ENCODE measurements at regions not wholly inside any gene's neighbourhood (a gene's known extent, or its start where the extent isn't known, plus 50 kb on each side); places are given as distances from the start of the nearest gene placed in this dataset.

DNA sequence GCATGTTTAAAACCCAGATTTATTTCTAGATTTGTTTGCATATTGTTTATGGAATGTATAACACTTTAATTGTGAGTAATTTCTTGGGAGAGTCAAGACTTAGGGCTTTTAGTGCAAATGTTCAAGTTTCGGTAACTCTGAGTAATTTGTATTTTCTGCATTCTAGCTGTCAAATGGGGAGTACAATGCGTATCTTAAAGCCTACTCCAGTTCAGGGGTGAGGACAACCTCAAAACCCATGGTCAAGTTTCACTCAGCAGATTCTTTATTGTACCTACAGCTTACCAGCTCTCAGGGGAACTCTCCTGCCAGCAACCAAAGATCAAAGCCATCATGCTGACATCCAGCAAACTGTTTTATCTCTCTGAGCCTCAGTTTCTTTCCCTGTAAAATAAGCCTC is 458.6 kb upstream of the JARID2 start:
- TF ChIP-seq, protein P1, sequence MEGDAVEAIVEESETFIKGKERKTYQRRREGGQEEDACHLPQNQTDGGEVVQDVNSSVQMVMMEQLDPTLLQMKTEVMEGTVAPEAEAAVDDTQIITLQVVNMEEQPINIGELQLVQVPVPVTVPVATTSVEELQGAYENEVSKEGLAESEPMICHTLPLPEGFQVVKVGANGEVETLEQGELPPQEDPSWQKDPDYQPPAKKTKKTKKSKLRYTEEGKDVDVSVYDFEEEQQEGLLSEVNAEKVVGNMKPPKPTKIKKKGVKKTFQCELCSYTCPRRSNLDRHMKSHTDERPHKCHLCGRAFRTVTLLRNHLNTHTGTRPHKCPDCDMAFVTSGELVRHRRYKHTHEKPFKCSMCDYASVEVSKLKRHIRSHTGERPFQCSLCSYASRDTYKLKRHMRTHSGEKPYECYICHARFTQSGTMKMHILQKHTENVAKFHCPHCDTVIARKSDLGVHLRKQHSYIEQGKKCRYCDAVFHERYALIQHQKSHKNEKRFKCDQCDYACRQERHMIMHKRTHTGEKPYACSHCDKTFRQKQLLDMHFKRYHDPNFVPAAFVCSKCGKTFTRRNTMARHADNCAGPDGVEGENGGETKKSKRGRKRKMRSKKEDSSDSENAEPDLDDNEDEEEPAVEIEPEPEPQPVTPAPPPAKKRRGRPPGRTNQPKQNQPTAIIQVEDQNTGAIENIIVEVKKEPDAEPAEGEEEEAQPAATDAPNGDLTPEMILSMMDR (conservative IDR thresholded peaks at IDR 0.05; ENCODE audit: low read depth in 2 of 2), result no peak
- TF ChIP-seq CREB1 (CRISPR knock-in tag; IDR thresholded peaks at IDR 0.05; ENCODE audit: low read depth) (no peak), EZH2 (IDR thresholded peaks at IDR 0.05; ENCODE audit: low read depth, unreplicated experiment) (no peak), POLR2AphosphoS5 (IDR thresholded peaks at IDR 0.05; ENCODE audit: low read depth) (no peak), EZH2phosphoT487 (IDR thresholded peaks at IDR 0.05; ENCODE audit: unreplicated experiment) (no peak), ZNF114 (CRISPR knock-in tag; IDR thresholded peaks at IDR 0.05) (no peak), NANOG (IDR thresholded peaks at IDR 0.05; ENCODE audit: borderline replicate concordance) (no peak)
- TF ChIP-seq, protein P2, sequence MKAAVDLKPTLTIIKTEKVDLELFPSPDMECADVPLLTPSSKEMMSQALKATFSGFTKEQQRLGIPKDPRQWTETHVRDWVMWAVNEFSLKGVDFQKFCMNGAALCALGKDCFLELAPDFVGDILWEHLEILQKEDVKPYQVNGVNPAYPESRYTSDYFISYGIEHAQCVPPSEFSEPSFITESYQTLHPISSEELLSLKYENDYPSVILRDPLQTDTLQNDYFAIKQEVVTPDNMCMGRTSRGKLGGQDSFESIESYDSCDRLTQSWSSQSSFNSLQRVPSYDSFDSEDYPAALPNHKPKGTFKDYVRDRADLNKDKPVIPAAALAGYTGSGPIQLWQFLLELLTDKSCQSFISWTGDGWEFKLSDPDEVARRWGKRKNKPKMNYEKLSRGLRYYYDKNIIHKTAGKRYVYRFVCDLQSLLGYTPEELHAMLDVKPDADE (IDR thresholded peaks at IDR 0.05), result no peak
- TF ChIP-seq, protein P3, sequence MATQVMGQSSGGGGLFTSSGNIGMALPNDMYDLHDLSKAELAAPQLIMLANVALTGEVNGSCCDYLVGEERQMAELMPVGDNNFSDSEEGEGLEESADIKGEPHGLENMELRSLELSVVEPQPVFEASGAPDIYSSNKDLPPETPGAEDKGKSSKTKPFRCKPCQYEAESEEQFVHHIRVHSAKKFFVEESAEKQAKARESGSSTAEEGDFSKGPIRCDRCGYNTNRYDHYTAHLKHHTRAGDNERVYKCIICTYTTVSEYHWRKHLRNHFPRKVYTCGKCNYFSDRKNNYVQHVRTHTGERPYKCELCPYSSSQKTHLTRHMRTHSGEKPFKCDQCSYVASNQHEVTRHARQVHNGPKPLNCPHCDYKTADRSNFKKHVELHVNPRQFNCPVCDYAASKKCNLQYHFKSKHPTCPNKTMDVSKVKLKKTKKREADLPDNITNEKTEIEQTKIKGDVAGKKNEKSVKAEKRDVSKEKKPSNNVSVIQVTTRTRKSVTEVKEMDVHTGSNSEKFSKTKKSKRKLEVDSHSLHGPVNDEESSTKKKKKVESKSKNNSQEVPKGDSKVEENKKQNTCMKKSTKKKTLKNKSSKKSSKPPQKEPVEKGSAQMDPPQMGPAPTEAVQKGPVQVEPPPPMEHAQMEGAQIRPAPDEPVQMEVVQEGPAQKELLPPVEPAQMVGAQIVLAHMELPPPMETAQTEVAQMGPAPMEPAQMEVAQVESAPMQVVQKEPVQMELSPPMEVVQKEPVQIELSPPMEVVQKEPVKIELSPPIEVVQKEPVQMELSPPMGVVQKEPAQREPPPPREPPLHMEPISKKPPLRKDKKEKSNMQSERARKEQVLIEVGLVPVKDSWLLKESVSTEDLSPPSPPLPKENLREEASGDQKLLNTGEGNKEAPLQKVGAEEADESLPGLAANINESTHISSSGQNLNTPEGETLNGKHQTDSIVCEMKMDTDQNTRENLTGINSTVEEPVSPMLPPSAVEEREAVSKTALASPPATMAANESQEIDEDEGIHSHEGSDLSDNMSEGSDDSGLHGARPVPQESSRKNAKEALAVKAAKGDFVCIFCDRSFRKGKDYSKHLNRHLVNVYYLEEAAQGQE (IDR thresholded peaks at IDR 0.05; ENCODE audit: unreplicated experiment), result no peak
- TF ChIP-seq, protein P4, sequence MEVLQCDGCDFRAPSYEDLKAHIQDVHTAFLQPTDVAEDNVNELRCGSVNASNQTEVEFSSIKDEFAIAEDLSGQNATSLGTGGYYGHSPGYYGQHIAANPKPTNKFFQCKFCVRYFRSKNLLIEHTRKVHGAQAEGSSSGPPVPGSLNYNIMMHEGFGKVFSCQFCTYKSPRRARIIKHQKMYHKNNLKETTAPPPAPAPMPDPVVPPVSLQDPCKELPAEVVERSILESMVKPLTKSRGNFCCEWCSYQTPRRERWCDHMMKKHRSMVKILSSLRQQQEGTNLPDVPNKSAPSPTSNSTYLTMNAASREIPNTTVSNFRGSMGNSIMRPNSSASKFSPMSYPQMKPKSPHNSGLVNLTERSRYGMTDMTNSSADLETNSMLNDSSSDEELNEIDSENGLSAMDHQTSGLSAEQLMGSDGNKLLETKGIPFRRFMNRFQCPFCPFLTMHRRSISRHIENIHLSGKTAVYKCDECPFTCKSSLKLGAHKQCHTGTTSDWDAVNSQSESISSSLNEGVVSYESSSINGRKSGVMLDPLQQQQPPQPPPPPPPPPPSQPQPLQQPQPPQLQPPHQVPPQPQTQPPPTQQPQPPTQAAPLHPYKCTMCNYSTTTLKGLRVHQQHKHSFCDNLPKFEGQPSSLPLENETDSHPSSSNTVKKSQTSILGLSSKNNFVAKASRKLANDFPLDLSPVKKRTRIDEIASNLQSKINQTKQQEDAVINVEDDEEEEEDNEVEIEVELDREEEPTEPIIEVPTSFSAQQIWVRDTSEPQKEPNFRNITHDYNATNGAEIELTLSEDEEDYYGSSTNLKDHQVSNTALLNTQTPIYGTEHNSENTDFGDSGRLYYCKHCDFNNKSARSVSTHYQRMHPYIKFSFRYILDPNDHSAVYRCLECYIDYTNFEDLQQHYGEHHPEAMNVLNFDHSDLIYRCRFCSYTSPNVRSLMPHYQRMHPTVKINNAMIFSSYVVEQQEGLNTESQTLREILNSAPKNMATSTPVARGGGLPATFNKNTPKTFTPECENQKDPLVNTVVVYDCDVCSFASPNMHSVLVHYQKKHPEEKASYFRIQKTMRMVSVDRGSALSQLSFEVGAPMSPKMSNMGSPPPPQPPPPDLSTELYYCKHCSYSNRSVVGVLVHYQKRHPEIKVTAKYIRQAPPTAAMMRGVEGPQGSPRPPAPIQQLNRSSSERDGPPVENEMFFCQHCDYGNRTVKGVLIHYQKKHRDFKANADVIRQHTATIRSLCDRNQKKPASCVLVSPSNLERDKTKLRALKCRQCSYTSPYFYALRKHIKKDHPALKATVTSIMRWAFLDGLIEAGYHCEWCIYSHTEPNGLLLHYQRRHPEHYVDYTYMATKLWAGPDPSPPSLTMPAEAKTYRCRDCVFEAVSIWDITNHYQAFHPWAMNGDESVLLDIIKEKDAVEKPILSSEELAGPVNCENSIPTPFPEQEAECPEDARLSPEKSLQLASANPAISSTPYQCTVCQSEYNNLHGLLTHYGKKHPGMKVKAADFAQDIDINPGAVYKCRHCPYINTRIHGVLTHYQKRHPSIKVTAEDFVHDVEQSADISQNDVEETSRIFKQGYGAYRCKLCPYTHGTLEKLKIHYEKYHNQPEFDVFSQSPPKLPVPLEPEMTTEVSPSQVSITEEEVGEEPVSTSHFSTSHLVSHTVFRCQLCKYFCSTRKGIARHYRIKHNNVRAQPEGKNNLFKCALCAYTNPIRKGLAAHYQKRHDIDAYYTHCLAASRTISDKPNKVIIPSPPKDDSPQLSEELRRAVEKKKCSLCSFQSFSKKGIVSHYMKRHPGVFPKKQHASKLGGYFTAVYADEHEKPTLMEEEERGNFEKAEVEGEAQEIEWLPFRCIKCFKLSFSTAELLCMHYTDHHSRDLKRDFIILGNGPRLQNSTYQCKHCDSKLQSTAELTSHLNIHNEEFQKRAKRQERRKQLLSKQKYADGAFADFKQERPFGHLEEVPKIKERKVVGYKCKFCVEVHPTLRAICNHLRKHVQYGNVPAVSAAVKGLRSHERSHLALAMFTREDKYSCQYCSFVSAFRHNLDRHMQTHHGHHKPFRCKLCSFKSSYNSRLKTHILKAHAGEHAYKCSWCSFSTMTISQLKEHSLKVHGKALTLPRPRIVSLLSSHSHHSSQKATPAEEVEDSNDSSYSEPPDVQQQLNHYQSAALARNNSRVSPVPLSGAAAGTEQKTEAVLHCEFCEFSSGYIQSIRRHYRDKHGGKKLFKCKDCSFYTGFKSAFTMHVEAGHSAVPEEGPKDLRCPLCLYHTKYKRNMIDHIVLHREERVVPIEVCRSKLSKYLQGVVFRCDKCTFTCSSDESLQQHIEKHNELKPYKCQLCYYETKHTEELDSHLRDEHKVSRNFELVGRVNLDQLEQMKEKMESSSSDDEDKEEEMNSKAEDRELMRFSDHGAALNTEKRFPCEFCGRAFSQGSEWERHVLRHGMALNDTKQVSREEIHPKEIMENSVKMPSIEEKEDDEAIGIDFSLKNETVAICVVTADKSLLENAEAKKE (CRISPR knock-in tag; IDR thresholded peaks at IDR 0.05), result no peak
